Hepatocyte (in vitro differentiated cells): ENCODE measurements at regions not wholly inside any gene's neighbourhood (a gene's known extent, or its start where the extent isn't known, plus 50 kb on each side); places are given as distances from the start of the nearest gene placed in this dataset.

Experiments used
- DNase-seq: peaks from one replicate; pipeline ENCODE4 v3.0.0-alpha.2; 2016; ENCODE audit warnings: low spot score
- H2AFZ ChIP-seq: fragments of 200-600 bp; sonication (generic); 2 replicates; pipeline ENCODE4 v1.6.0; 2016; ENCODE audit warnings: antibody characterized with exemption, mild to moderate bottlenecking
- H3K27ac ChIP-seq: fragments of 200-600 bp; sonication (generic); 2 replicates; pipeline ENCODE4 v1.5.1; 2016; ENCODE audit warnings: mild to moderate bottlenecking
- H3K27me3 ChIP-seq: fragments of 200-600 bp; sonication (generic); 2 replicates; pipeline ENCODE4 v1.6.1; 2016
- H3K36me3 ChIP-seq: fragments of 200-600 bp; sonication (generic); replicated peaks from 2 replicates; pipeline ENCODE4 v1.5.1; 2016; ENCODE audit warnings: low read depth; ENCODE audit not compliant: insufficient read depth
- H3K4me1 ChIP-seq: fragments of 200-600 bp; sonication (generic); 2 replicates; pipeline ENCODE4 v1.5.1; 2016; ENCODE audit warnings: mild to moderate bottlenecking, moderate library complexity; ENCODE audit not compliant: insufficient read depth
- H3K4me2 ChIP-seq: fragments of 200-600 bp; sonication (generic); 2 replicates; pipeline ENCODE4 v1.6.0; 2016
- H3K4me3 ChIP-seq: fragments of 200-600 bp; sonication (generic); 2 replicates; pipeline ENCODE4 v1.5.1; 2016; ENCODE audit warnings: mild to moderate bottlenecking
- H3K79me2 ChIP-seq: fragments of 200-600 bp; sonication (generic); 2 replicates; pipeline ENCODE4 v1.6.0; 2017; ENCODE audit warnings: mild to moderate bottlenecking
- H3K9me2 ChIP-seq: fragments of 200-600 bp; sonication (generic); replicated peaks from 2 replicates; pipeline ENCODE4 v1.6.0; 2017; ENCODE audit warnings: mild to moderate bottlenecking; ENCODE audit not compliant: insufficient read depth
- H3K9me3 ChIP-seq: fragments of 200-600 bp; sonication (generic); 2 replicates; pipeline ENCODE4 v1.5.1; 2016; ENCODE audit warnings: low read depth, mild to moderate bottlenecking
- H4K20me1 ChIP-seq: fragments of 200-600 bp; sonication (generic); 2 replicates; pipeline ENCODE4 v1.6.0; 2016; ENCODE audit warnings: mild to moderate bottlenecking; ENCODE audit not compliant: insufficient read depth, poor library complexity, severe bottlenecking
- CTCF ChIP-seq: fragments of 200-600 bp; sonication (generic); IDR thresholded peaks from 2 replicates; pipeline ENCODE4 v1.5.1; 2016; ENCODE audit warnings: antibody characterized with exemption, mild to moderate bottlenecking; ENCODE audit not compliant: poor library complexity
- EZH2 ChIP-seq: fragments of 200-600 bp; sonication (generic); IDR thresholded peaks from 2 replicates; pipeline ENCODE4 v1.6.1; 2016; ENCODE audit warnings: antibody characterized with exemption, mild to moderate bottlenecking, borderline replicate concordance
- EZH2phosphoT487 ChIP-seq: fragments of 200-600 bp; sonication (generic); IDR thresholded peaks from one replicate; pipeline ENCODE4 v1.6.1; 2018; ENCODE audit warnings: antibody characterized with exemption, mild to moderate bottlenecking, low read depth, moderate library complexity; ENCODE audit not compliant: unreplicated experiment, severe bottlenecking
- WGBS: methylation state at CpG from one replicate; pipeline ENCODE4 v1.1.6; 2016; ENCODE audit warnings: low lambda C conversion rate; ENCODE audit errors: missing lambda C conversion rate; 5-methylcytosine and 5-hydroxymethylcytosine counted together

- Histone ChIP-seq H3K27ac (no peak overlapping the region), H3K27me3 (no peaks in the 10 kb centered on the region), H3K9me3 (no peaks in the 10 kb centered on the region), H4K20me1 (no peaks in the 10 kb centered on the region), H3K4me2 (no peak overlapping the region), H3K36me3 (no peaks in the 10 kb centered on the region), H3K4me1 (no peaks in the 10 kb centered on the region), H3K79me2 (no peaks in the 10 kb centered on the region), H3K9me2 (no peaks in the 10 kb centered on the region), H3K4me3 (no peak overlapping the region), H2AFZ (no peak overlapping the region)
- DNase-seq: no peak
- 81% methylated on average over 2 of the region's 2 CpGs for WGBS
- TF ChIP-seq EZH2 (no peak), EZH2phosphoT487 (no peak), CTCF (no peak)
Observed at GRCh38 chr5:101440173-101440572, 537.1 kb upstream of the ST8SIA4 start.

- DNase-seq: no peak
- Histone ChIP-seq H4K20me1 (no peaks in the 10 kb centered on the region), H3K4me3 (no peak overlapping the region), H3K27me3 (no peaks in the 10 kb centered on the region), H3K27ac (no peak overlapping the region), H3K79me2 (no peaks in the 10 kb centered on the region), H3K36me3 (no peaks in the 10 kb centered on the region), H3K9me2 (no peaks in the 10 kb centered on the region), H3K9me3 (no peaks in the 10 kb centered on the region), H3K4me1 (no peaks in the 10 kb centered on the region), H3K4me2 (no peak overlapping the region), H2AFZ (no peak overlapping the region)
- TF ChIP-seq EZH2 (no peak), EZH2phosphoT487 (no peak), CTCF (no peak)
- 68% methylated on average over 2 of the region's 2 CpGs for WGBS
Observed at GRCh38 chr5:101437351-101437750, 534.3 kb upstream of the ST8SIA4 start.

GRCh38 chr5:101435768-101436167 is 532.7 kb upstream of the ST8SIA4 start:
- no peak overlapping the region for H3K4me3 ChIP-seq
- H3K9me3 ChIP-seq: no peaks in the 10 kb centered on the region
- WGBS: 61% methylated on average over 2 of the region's 2 CpGs
- no peak overlapping the region for H3K27ac ChIP-seq
- H4K20me1 ChIP-seq: no peaks in the 10 kb centered on the region
- H3K27me3 ChIP-seq: no peaks in the 10 kb centered on the region
- no peak for DNase-seq
- no peaks in the 10 kb centered on the region for H3K36me3 ChIP-seq
- no peaks in the 10 kb centered on the region for H3K4me1 ChIP-seq
- TF ChIP-seq EZH2 (no peak), CTCF (no peak), EZH2phosphoT487 (no peak)
- no peaks in the 10 kb centered on the region for H3K9me2 ChIP-seq
- H2AFZ ChIP-seq: no peak overlapping the region
- no peak overlapping the region for H3K4me2 ChIP-seq
- no peaks in the 10 kb centered on the region for H3K79me2 ChIP-seq

- H3K9me3 ChIP-seq: no peaks in the 10 kb centered on the region
- 39% methylated on average over 1 of the region's 1 CpG for WGBS
- TF ChIP-seq CTCF: no peak
- no peak for TF ChIP-seq EZH2
- TF ChIP-seq EZH2phosphoT487: no peak
Observed at GRCh38 chr5:101431201-101431600, 528.1 kb upstream of the ST8SIA4 start.

More at GRCh38 chr5:101431201-101431600, 528.1 kb upstream of the ST8SIA4 start:
- H3K36me3 ChIP-seq: no peaks in the 10 kb centered on the region
- H3K9me2 ChIP-seq: no peaks in the 10 kb centered on the region
- no peak overlapping the region for H2AFZ ChIP-seq
- no peaks in the 10 kb centered on the region for H3K79me2 ChIP-seq
- H3K27me3 ChIP-seq: no peaks in the 10 kb centered on the region
- no peak overlapping the region for H3K4me2 ChIP-seq
- no peak for DNase-seq
- no peak overlapping the region for H3K27ac ChIP-seq
- H3K4me1 ChIP-seq: no peaks in the 10 kb centered on the region
- H3K4me3 ChIP-seq: no peak overlapping the region
- no peaks in the 10 kb centered on the region for H4K20me1 ChIP-seq
